ENCODE measurements at regions not wholly inside any gene's neighbourhood (a gene's known extent, or its start where the extent isn't known, plus 50 kb on each side); places are given as distances from the start of the nearest gene placed in this dataset.

DNA sequence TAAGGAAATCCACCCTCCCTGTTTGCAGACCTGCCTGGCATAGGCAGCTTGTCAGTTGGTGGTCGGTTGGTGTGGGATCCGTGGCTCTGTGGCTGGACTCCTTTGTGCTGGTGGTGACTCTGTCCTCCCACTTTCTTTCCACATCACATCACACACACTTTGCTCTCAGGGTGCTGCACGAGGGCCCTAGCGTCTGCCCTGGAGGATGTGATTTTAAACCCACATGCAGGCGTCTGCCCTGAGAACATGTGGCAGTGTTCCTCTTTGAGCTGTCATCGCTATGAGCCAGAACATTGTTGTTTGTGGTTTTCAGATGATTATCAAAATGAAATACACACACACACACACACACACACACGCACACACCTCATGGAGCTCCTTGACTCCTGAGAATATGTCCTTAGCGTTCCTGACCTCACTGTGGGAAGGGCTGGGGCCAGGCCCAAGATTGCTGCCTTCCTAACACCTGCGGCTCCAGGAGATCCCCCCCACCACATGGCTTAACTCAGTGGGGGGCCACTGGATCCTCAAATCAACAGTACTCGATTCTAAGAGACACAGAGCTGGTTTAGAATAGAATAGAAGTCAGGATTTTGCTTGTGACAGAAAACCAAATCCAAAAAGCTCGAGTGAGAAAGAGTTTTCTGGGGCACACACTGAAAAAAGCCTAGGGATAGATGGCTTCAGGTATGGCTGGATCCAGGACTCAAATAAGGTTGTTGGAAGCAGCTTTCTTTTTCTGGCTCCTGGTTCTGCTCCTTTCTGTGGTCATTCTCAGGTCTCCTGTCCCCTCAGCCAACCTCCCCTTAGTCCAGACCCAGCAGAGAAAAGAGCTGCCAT, 54.8 kb downstream of the RTP5 start:
- DNase-seq (ENCODE audit: low spot score in 2 of 2), result no peak
- Histone ChIP-seq H3K27me3 (no peaks in the 10 kb centered on the region), H3K9me3 (peaks cover 0 to 3% (median 0%) of the 10 kb centered on the region in 4 donors), H3K27ac (no peak overlapping the region), H3K4me3 (no peak overlapping the region), H3K36me3 (no peaks in the 10 kb centered on the region), H3K4me1 (peaks cover 0 to 5% (median 0%) of the 10 kb centered on the region in 4 donors)
- TF ChIP-seq, protein P1, sequence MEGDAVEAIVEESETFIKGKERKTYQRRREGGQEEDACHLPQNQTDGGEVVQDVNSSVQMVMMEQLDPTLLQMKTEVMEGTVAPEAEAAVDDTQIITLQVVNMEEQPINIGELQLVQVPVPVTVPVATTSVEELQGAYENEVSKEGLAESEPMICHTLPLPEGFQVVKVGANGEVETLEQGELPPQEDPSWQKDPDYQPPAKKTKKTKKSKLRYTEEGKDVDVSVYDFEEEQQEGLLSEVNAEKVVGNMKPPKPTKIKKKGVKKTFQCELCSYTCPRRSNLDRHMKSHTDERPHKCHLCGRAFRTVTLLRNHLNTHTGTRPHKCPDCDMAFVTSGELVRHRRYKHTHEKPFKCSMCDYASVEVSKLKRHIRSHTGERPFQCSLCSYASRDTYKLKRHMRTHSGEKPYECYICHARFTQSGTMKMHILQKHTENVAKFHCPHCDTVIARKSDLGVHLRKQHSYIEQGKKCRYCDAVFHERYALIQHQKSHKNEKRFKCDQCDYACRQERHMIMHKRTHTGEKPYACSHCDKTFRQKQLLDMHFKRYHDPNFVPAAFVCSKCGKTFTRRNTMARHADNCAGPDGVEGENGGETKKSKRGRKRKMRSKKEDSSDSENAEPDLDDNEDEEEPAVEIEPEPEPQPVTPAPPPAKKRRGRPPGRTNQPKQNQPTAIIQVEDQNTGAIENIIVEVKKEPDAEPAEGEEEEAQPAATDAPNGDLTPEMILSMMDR (IDR thresholded peaks at IDR 0.05), result no peak
- TF ChIP-seq POLR2A (IDR thresholded peaks at IDR 0.05), result no peak
- TF ChIP-seq EP300 (IDR thresholded peaks at IDR 0.05), result no peak
- 81 to 87% methylated on average over 11 of the region's 11 CpGs for WGBS, 2 donors

DNA sequence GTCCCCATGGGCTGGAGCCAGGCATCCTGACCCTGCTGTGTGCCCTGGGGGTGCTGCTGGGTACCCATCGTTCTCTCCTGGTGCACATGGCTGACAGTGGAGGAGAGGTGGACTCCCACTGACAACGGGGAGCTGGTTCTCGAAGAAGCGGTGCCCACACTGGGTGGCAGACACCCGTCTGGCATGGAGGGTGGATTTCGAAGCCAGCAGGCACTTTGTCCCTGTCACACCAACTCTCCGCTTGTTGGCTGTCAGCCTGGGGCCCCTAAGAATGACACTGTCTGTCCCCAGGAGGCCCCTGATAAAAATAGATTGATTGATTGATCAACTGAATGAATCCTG, 55.4 kb downstream of the RTP5 start:
- H3K27me3 ChIP-seq, result no peaks in the 10 kb centered on the region
- 88 to 95% methylated on average over 5 to 7 of the region's 7 CpGs for WGBS, 2 donors

DNA sequence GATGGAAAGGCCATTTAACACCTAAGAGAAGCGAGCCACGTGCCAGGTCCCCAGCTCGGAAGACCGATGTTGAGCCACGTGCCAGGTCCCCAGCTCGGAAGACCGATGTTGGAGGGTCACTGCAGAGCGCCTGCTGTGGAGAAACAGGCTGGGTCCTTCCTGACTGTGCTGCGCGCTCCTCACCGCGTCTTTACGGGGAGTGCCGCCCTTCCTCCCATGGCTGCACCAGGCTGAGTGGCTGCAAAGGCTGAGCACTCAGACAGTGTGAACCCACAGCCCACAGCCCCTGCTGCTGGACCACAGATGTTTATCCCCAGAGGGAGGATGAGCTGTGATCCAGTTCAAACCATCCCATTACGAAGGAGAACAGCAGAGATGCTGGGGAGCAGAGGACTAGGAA, 55.7 kb downstream of the RTP5 start:
- no peak overlapping the region for H3K27ac ChIP-seq
- no peak for TF ChIP-seq POLR2A (IDR thresholded peaks at IDR 0.05)
- TF ChIP-seq EP300 (IDR thresholded peaks at IDR 0.05), result no peak
- TF ChIP-seq, protein P1 (IDR thresholded peaks at IDR 0.05), result no peak
- DNase-seq (ENCODE audit: low spot score in 2 of 2), result no peak
- peaks cover 0 to 5% (median 0%) of the 10 kb centered on the region in 4 donors for H3K4me1 ChIP-seq
- H3K4me3 ChIP-seq, result no peak overlapping the region
- no peaks in the 10 kb centered on the region for H3K9me3 ChIP-seq
- WGBS, 2 donors, result 75 to 79% methylated on average over 15 of the region's 15 CpGs
- no peaks in the 10 kb centered on the region for H3K27me3 ChIP-seq
- no peaks in the 10 kb centered on the region for H3K36me3 ChIP-seq

More for the DNA sequence above, 55.4 kb downstream of the RTP5 start:
- H3K4me1 ChIP-seq, result peaks cover 0 to 5% (median 0%) of the 10 kb centered on the region in 4 donors
- no peak overlapping the region for H3K4me3 ChIP-seq
- H3K27ac ChIP-seq, result no peak overlapping the region
- no peak for DNase-seq (ENCODE audit: low spot score in 2 of 2)
- TF ChIP-seq POLR2A (IDR thresholded peaks at IDR 0.05) (no peak), EP300 (IDR thresholded peaks at IDR 0.05) (no peak)
- TF ChIP-seq, protein P1 (IDR thresholded peaks at IDR 0.05), result no peak
- H3K9me3 ChIP-seq, result no peaks in the 10 kb centered on the region
- no peaks in the 10 kb centered on the region for H3K36me3 ChIP-seq

DNA sequence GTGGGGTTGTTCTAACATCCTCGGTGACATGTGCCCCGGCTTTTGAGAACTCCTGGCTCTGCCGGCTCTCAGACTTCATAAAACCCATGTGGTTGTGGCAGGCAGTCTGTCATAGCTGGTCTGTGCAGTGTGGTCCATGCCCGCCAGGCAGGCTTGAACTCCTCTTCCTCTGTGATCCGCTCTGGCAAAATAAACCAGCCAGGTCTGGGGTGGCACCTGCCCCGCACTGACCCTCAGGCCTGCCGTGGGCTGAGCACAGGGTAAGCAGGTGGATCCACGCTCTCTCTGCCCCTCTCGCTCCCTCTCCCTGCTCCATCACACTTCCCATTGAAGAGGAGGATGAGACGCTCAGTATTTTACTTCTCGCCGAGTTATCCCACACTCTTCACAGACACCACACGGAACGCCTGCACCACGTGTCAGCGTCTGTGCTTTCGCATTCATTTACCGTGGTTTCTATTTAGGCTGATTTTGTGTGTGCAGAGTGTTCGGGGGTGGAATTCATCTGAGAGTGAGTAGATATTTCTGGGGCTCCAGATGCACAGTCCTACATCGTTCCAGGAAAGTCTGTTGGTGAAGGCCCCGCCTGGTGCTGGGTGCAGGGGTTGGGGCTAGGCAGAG, 56.4 kb downstream of the RTP5 start:
- TF ChIP-seq EP300 (IDR thresholded peaks at IDR 0.05), result no peak
- TF ChIP-seq, protein P1 (IDR thresholded peaks at IDR 0.05), result no peak
- no peak for TF ChIP-seq POLR2A (IDR thresholded peaks at IDR 0.05)
- H3K4me3 ChIP-seq, result no peak overlapping the region
- WGBS, 2 donors, result 61 to 64% methylated on average over 21 of the region's 21 CpGs
- no peak for DNase-seq (ENCODE audit: low spot score in 2 of 2)
- no peaks in the 10 kb centered on the region for H3K27me3 ChIP-seq
- H3K4me1 ChIP-seq, result peaks cover 0 to 5% (median 0%) of the 10 kb centered on the region in 4 donors
- no peak overlapping the region for H3K27ac ChIP-seq
- H3K9me3 ChIP-seq, result no peaks in the 10 kb centered on the region
- no peaks in the 10 kb centered on the region for H3K36me3 ChIP-seq
